NT2/D1 (cell line): ENCODE measurements at regions not wholly inside any gene's neighbourhood (a gene's known extent, or its start where the extent isn't known, plus 50 kb on each side); places are given as distances from the start of the nearest gene placed in this dataset.

Experiments
- YY1 ChIP-seq: IDR thresholded peaks from 2 replicates; pipeline ENCODE4 v1.6.1; 2011; ENCODE audit not compliant: insufficient read length, insufficient read depth
- ZNF274 ChIP-seq: IDR thresholded peaks from 2 replicates; pipeline ENCODE4 v1.6.1; 2011; ENCODE audit warnings: mild to moderate bottlenecking, low read depth, low read length

DNA sequence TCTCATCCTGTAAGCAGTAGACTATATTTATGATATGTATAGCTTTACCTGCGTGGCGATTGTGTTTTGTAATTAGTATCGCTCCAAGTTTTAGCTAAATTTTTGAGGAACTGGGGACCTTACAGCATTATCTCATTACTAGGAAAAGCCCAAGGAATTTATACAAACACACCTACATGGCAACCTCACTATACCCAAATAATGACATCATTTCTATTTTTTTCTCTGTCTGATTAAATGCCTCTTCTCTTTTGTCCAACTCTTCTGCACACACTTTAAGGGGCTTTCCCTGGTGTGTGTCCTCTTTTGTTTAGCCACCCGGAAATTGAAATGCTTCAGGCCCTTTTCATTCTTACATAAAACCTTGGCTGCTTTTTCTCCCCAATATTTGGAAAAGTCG, 82.9 kb upstream of the EXOC2 start:
- no peak for TF ChIP-seq ZNF274
- TF ChIP-seq YY1 = no peak
